Lung (tissue), 11 donors: ENCODE measurements at regions not wholly inside any gene's neighbourhood (a gene's known extent, or its start where the extent isn't known, plus 50 kb on each side); places are given as distances from the start of the nearest gene placed in this dataset.

Experiments
- ATAC-seq: fragments of 200-7000 bp; cut with Tn5 transposase; one replicate; pipeline ENCODE4 v1.9.1; 2020; ENCODE audit warnings: moderate number of reproducible peaks; ENCODE audit not compliant: insufficient read depth, low FRiP score
- DNase-seq, 3 donors: peaks; one replicate each; pipeline ENCODE4 v3.0.0-alpha.2; 2013 to 2017
- H3K27ac ChIP-seq, 2 donors: one replicate each; pipeline ENCODE4 v1.5.1; 2013; ENCODE audit warnings: mild to moderate bottlenecking in 2 of 2, moderate library complexity in 2 of 2, control low read depth in 1 of 2, inconsistent platforms in 1 of 2, low read depth in 1 of 2, low read length in 1 of 2
- H3K27me3 ChIP-seq, 3 donors: one replicate each; pipeline ENCODE4 v1.5.1; 2013; ENCODE audit warnings: low read length in 2 of 3; ENCODE audit not compliant: control insufficient read depth in 3 of 3, insufficient read depth in 3 of 3
- H3K36me3 ChIP-seq, 4 donors: one replicate each; pipeline ENCODE4 v1.5.1; 2013; ENCODE audit warnings: low read length in 4 of 4, mild to moderate bottlenecking in 1 of 4, moderate library complexity in 1 of 4; ENCODE audit not compliant: control insufficient read depth in 4 of 4, insufficient read depth in 4 of 4
- H3K4me1 ChIP-seq, 5 donors: one replicate each; pipeline ENCODE4 v1.5.1; 2013; ENCODE audit warnings: low read length in 5 of 5, mild to moderate bottlenecking in 2 of 5, moderate library complexity in 1 of 5; ENCODE audit not compliant: control insufficient read depth in 5 of 5, insufficient read depth in 5 of 5
- H3K4me3 ChIP-seq: one replicate; pipeline ENCODE4 v1.5.1; 2013; ENCODE audit warnings: mild to moderate bottlenecking, control low read depth, moderate library complexity
- H3K9ac ChIP-seq, 2 donors: one replicate each; pipeline ENCODE4 v1.5.1; 2013; ENCODE audit warnings: low read length in 2 of 2, control low read depth in 1 of 2; ENCODE audit not compliant: insufficient read depth in 1 of 2
- H3K9me3 ChIP-seq, 4 donors: one replicate each; pipeline ENCODE4 v1.5.1; 2013; ENCODE audit warnings: low read length in 3 of 4, mild to moderate bottlenecking in 1 of 4, moderate library complexity in 1 of 4; ENCODE audit not compliant: control insufficient read depth in 4 of 4, insufficient read depth in 3 of 4
- WGBS, 2 donors: extraction: QIAGEN DNeasy Blood & Tissue Kit; methylation state at CpG; one replicate each; pipeline ENCODE4 v1.1.7; 2013; 5-methylcytosine and 5-hydroxymethylcytosine counted together
- TF ChIP-seq, protein P1 (sequence below): IDR thresholded peaks from 2 replicates; pipeline ENCODE4 v1.5.1; 2012; ENCODE audit warnings: mild to moderate bottlenecking; ENCODE audit errors: control extremely low read depth, extremely low read depth
- donor health status: control.
- donor health status: control.
- donor health status: Bipolar disorder and iron deficiency.
- donor health status: healthy.
- donor health status: DM: yes; HTN: yes; CAD: no.

DNA sequence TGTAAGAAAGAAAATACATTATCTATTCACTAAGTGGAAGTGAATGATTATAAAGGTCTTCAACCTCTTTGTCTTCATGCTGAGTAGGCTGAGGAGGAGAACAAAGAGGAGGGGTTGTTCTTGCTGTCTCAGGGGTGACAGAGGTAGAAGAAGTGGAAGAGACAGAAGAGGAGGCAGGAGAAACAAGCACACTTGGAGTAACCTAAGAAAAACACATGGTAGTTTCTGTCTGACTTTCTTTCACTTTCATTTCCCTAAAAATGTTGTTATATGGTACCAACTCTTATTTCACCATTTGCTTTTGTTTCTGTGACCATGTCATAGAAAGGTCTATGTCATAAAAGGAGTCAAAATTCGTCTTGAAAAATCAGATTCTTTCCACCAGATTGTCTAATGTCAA lies 696.6 kb upstream of the BRINP3 start:
- no peak overlapping the region for H3K4me3 ChIP-seq
- H3K27ac ChIP-seq: no peak overlapping the region
- no peaks in the 10 kb centered on the region for H3K36me3 ChIP-seq
- DNase-seq: peak in 2 of 3 donors; percentile 1 to 10
- 41 to 52% methylated on average over 1 of the region's 1 CpG for WGBS, 2 donors
- H3K4me1 ChIP-seq: peaks cover 0 to 2% (median 0%) of the 10 kb centered on the region in 5 donors
- H3K9ac ChIP-seq: no peak overlapping the region
- TF ChIP-seq, protein P1, sequence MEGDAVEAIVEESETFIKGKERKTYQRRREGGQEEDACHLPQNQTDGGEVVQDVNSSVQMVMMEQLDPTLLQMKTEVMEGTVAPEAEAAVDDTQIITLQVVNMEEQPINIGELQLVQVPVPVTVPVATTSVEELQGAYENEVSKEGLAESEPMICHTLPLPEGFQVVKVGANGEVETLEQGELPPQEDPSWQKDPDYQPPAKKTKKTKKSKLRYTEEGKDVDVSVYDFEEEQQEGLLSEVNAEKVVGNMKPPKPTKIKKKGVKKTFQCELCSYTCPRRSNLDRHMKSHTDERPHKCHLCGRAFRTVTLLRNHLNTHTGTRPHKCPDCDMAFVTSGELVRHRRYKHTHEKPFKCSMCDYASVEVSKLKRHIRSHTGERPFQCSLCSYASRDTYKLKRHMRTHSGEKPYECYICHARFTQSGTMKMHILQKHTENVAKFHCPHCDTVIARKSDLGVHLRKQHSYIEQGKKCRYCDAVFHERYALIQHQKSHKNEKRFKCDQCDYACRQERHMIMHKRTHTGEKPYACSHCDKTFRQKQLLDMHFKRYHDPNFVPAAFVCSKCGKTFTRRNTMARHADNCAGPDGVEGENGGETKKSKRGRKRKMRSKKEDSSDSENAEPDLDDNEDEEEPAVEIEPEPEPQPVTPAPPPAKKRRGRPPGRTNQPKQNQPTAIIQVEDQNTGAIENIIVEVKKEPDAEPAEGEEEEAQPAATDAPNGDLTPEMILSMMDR: no peak
- no peaks in the 10 kb centered on the region for H3K27me3 ChIP-seq
- no peak for ATAC-seq
- no peaks in the 10 kb centered on the region for H3K9me3 ChIP-seq

DNA sequence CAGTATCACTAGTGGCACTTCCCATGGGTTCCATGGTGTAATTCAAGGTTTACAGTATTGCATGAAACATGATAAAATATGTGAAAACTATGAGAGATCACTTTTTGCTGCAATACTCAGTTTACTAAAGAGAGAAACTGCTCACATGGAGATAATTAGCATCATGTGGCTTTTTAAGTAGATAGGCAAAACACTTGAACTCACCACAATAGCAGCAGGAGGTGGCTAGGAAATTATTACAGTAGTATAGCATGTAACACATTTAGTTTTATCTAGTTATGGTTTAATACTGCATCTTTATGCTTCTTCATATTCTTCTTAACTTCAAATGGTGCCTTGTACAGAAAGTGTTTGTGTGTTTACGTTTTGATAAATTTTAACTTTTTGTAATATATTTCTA lies 698.5 kb upstream of the BRINP3 start:
- H3K36me3 ChIP-seq: no peaks in the 10 kb centered on the region
- no peaks in the 10 kb centered on the region for H3K9me3 ChIP-seq
- no peak overlapping the region for H3K9ac ChIP-seq
- WGBS, 2 donors: 87 to 92% methylated on average over 1 of the region's 1 CpG
- TF ChIP-seq, protein P1: no peak
- DNase-seq (no peak), ATAC-seq (no peak)
- peaks cover 0 to 2% (median 0%) of the 10 kb centered on the region in 5 donors for H3K4me1 ChIP-seq
- no peak overlapping the region for H3K4me3 ChIP-seq
- no peak overlapping the region for H3K27ac ChIP-seq
- H3K27me3 ChIP-seq: no peaks in the 10 kb centered on the region

DNA sequence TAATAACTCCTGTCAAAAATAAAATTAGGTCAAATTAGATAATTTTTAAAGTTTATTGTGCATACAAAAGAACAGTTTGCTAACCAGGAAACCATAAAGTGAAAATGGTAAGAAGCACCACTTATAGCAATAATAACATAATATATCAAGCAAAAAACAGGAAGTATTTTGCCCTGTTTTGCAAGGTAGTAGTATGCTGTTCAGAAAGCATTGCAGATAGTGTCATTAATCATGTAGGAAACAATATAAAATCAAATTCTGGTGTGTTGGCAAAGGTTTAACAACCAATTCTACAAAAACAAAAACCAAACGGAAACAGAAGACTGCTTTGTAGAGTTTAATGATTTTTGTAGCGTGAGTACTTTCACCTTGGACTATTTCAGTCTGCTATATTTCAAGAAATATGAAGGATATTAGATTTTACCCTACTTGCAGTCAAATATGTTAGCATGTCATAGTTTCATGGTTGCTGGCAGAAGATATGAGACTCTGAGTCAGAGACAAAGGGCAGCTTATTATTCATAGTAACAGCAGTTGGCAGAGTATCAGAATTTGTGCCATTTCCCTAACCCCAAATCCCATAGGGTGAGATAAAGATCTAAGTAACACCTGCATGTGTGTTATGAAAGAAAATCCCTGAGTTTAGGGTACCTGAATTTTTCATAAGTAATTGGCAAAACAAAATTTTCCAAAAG lies 729.0 kb upstream of the BRINP3 start:
- Histone ChIP-seq H3K27ac (no peak overlapping the region), H3K36me3 (no peaks in the 10 kb centered on the region), H3K9me3 (no peaks in the 10 kb centered on the region), H3K4me1 (no peaks in the 10 kb centered on the region), H3K9ac (no peak overlapping the region), H3K27me3 (no peaks in the 10 kb centered on the region), H3K4me3 (no peak overlapping the region)
- DNase-seq (no peak), ATAC-seq (no peak)
- TF ChIP-seq, protein P1: no peak
- 38 to 50% methylated on average over 2 of the region's 2 CpGs for WGBS, 2 donors

DNA sequence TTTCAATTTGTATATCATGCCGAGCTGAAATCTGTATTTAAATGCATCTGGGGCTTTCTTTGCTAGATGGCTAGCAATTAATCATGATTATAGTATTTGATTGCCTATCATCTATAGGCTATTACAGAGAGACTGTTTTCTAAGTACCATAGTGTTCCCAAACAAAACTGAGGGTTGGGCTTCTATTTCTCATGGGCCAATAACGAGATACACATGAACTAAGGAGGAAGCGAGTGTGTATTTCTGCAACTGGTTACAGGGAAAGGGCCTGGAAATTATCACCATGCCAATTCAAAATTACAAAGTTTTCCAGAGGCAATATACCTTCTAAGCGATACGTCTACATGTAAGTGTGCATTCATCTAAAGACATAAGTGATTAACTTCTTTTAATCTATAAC lies 744.5 kb upstream of the BRINP3 start:
- TF ChIP-seq, protein P1: no peak
- no peak overlapping the region for H3K9ac ChIP-seq
- no peak for ATAC-seq
- no peak for DNase-seq
- no peaks in the 10 kb centered on the region for H3K36me3 ChIP-seq
- H3K4me1 ChIP-seq: no peaks in the 10 kb centered on the region
- H3K4me3 ChIP-seq: no peak overlapping the region
- H3K27ac ChIP-seq: no peak overlapping the region
- H3K9me3 ChIP-seq: peaks cover 0 to 5% (median 2%) of the 10 kb centered on the region in 4 donors
- H3K27me3 ChIP-seq: no peaks in the 10 kb centered on the region
- WGBS, 2 donors: 76 to 85% methylated on average over 5 of the region's 5 CpGs
